T-helper 2 cell (primary cell): ENCODE measurements at regions not wholly inside any gene's neighbourhood (a gene's known extent, or its start where the extent isn't known, plus 50 kb on each side); places are given as distances from the start of the nearest gene placed in this dataset.

Source experiments
- DNase-seq, 5 experiments: peaks; one replicate each; pipeline versions ENCODE4 v3.0.0 to v3.0.0-alpha.2; 2012 to 2022

- DNase-seq = no peak
Observed at GRCh38 chr4:79081973-79082372, 142.7 kb upstream of the PAQR3 start.

DNA sequence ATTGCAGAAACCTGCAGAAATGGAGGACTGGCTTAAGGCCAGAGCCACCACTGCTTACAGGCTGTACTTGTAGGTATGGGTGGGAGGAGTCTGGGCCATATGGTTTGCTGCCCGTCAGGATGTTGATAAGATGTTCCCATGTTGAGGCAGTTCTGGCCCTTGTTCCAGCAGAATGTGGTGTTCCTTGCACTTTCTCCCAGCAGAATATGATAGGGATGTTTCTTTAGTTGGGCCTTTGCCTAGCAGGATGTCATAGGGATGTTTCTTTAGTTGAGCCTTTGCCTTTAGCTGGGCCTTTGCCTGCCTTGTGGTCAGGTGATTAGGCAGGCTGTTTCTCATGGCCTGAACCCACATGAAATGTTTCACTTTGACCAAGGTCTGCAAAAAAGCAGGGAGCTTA is 139.1 kb upstream of the PAQR3 start:
- no peak for DNase-seq

DNA sequence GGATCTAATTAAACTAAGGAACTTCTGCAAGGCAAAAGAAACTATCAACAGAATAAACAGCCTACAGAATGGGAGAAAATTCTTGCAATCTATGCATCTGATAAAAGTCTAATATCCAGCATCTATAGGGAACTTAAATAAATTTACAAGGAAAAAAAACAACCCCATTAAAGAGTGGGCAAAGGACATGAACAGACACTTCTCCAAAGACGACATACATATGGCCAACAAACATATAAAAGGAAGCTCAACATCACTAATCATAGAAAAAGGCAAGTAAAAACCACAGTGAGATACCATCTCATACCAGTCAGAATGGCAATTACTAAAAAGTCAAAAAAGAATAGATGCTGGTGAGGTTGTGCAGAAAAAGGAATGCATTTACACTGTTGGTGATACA is 134.8 kb upstream of the PAQR3 start:
- DNase-seq = no peak

GRCh38 chr4:79073471-79073870 is 134.2 kb upstream of the PAQR3 start:
- DNase-seq = no peak

- no peak for DNase-seq
Observed at GRCh38 chr4:79065262-79065661, 126.0 kb upstream of the PAQR3 start.

DNA sequence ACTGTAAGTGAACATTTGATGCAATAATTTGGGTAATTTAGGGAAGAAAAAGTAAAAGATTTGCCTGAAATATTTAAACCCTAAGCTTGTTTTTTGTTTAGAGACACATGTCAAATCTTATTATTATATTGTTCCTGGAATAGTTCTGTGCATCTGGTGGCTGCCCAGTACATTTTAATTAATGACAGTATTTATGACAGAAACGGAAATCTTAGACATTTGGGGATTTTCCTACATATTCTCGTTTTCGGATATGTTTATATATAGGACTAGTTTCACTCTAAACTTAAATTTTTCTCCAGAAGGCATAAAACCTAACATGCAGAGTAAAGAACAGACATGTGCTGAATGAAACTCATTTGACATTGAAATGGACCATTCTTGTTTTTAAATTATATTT is 125.6 kb upstream of the PAQR3 start:
- no peak for DNase-seq

DNA sequence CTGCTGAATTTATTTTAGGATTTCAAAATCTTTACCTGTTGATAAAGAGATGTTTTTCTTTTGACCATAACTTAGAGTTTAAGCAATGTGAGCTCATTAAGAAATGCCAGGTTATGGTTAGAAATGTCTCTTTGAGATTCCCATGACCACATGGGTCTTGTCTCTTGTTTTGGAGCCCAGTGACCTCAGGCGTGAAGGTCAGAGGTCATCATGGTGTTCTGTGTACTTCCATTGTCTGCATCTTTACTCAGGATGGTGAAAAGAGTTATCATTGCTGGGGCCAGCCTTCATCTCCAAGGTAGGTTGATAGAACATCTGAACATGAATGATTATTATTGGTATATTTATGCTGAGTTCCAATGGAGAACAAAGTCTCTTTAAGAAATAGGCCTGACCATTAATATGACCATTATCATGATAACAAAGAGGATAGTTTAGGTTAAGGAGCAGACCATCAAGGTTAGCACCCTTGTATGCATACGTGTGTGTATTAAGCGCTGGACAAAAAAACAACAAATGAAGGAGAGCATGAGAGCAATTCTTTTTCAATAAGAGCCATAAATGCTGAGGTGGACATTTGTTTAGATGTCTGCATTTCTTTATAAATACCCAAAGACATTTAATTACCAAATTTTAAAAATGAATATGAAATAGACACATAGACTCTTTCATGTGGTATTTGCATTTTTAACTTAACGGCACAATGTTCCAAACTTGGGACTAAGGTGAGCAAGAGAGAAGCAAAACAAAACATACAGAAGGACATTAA is 120.6 kb upstream of the PAQR3 start:
- DNase-seq = no peak

- DNase-seq = no peak
Observed at GRCh38 chr4:79057772-79058171, 118.5 kb upstream of the PAQR3 start.

- no peak for DNase-seq
Observed at GRCh38 chr4:79053754-79054153, 114.5 kb upstream of the PAQR3 start.

- no peak for DNase-seq
Observed at GRCh38 chr4:79050541-79050880, 111.3 kb upstream of the PAQR3 start.

DNA sequence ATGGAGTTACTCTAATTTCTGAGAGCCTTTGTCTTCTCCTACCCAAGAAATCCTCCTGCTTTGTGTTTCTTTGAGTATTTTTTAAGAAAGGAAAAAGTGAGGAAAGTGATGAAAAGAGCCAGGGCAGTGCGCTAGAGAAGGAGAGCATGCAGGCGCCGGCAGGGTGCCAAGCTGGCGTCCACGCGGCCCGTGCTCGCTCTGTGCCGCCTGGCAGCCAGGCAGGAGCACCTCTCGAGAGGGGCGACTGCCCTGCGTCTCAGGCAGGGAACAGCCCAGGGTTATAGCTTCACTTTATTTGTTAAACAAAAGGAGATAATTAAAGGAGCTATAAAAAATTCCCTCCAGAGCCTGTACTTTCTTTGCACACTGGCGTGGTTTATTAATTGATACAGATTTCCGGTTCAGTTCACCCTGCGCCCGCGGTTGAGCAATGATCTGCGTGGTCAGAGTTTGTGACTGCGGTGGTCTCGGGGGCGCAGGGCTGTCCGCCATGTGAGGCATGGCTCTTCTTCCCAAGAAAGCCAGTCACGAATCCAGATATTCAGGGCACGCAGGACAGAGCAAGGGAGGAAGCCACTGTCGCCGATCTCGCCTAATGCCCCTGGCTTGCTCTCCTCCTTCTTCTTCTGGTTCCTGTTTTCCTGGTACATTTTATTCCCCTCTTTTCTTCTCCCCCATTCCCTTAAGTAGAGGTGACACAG is 110.8 kb upstream of the PAQR3 start:
- DNase-seq = no peak

- no peak for DNase-seq
Observed at GRCh38 chr4:79048878-79049277, 109.6 kb upstream of the PAQR3 start.

DNA sequence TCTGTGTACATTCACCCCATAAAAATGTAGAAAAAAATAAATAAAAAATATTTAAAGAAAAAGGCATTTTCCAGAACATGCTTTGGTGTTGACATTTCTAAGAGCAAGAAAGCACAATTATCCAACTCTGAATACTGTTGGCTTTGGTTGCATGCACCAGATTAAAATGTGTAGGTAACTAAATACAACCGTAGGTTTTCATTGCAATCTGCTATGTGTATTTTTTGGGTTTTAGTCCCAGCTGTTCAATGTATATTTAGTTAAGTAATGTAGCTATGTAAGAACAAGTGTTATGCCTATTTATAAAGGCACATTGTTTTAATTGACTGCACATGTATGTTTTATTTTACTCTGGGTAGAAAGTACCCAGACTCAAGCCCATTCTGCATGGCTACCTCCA is 108.1 kb upstream of the PAQR3 start:
- DNase-seq = no peak

DNA sequence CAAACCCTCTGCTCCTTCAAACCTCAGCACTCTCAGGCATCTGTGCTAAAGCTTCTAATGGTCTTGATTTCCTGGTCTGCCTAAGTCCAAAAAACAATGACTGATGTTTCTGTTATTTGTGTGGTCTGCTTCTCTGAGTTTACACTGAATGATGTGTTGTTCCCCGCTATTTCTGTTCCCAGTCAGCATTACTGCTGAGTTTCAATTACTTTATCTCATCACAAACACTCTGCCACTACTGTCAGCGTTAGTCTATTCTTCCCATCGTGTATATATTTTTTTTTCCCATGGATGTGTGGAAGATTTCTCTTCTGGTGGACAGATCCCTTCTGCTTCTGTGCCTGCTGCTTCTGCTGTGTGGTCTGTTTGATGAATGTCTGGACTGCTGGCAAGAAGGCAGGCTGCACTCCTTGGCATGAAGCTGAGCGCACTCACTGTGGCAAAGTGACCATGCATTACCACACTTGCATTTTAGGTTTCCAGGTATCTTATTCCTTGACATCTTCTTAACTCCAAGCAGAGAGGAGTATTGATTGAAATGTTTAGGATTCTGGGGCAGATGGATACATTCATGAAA is 106.9 kb upstream of the PAQR3 start:
- DNase-seq = no peak

GRCh38 chr4:79044141-79044659 is 105.0 kb upstream of the PAQR3 start:
- no peak for DNase-seq

GRCh38 chr4:79043138-79043537 is 103.9 kb upstream of the PAQR3 start:
- DNase-seq = no peak

DNA sequence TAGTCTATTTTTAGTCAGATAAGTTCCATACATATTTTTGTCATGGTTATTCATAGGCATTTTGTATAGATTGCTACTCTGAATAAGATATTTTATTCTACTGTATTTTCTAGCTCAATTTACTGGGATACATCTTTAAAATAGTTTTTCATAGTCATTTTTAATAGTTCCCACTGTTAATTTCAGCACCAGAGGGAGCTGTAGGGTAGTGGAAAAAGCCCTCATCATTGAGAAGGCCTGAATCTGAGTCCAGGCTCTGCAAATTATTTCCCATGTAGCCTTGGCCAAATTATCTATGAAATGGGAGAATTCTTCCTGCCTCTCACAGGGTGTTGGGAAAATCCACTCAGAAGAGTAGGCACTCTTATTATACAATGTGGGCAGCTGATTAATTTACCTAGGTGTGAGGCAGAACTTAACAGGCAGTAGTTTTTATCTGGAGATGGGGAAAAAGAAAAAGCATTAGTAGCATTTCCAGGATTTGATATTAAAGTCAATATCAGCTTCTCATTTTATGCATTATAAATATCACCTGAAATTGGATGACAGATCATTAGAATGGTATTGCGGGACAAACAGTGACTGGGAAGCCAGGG is 102.9 kb upstream of the PAQR3 start:
- no peak for DNase-seq

- DNase-seq = no peak
Observed at GRCh38 chr4:79034544-79034943, 95.3 kb upstream of the PAQR3 start.

GRCh38 chr4:79030973-79031372 is 91.7 kb upstream of the PAQR3 start:
- no peak for DNase-seq

DNA sequence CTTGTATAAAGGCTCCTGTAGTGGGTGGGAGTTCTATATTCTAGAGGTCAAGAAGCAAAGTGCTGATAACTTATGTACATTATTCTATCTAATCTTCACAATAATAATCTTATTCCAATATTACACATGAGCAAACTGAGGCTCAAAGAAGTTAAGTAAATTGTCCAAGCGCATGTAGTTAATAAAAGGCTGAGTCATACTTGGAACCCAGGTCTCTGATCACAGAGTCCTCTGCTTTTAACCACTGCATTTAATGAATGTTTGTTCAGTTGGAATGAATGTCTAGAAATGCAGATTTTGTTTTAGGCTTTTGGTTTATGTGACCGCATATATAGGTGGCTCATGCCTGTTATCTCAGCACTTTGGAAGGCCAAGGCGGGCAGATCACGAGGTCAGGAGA is 88.4 kb upstream of the PAQR3 start:
- no peak for DNase-seq

GRCh38 chr4:79025170-79025569 is 85.9 kb upstream of the PAQR3 start:
- DNase-seq = no peak

- no peak for DNase-seq
Observed at GRCh38 chr4:79023799-79024770, 84.8 kb upstream of the PAQR3 start.
